Muscle of arm (tissue), 1 donor: ENCODE measurements at regions not wholly inside any gene's neighbourhood (a gene's known extent, or its start where the extent isn't known, plus 50 kb on each side); places are given as distances from the start of the nearest gene placed in this dataset.

ENCODE experiments used
- DNase-seq: peaks from one replicate; pipeline ENCODE4 v3.0.0-alpha.2; 2013

DNA sequence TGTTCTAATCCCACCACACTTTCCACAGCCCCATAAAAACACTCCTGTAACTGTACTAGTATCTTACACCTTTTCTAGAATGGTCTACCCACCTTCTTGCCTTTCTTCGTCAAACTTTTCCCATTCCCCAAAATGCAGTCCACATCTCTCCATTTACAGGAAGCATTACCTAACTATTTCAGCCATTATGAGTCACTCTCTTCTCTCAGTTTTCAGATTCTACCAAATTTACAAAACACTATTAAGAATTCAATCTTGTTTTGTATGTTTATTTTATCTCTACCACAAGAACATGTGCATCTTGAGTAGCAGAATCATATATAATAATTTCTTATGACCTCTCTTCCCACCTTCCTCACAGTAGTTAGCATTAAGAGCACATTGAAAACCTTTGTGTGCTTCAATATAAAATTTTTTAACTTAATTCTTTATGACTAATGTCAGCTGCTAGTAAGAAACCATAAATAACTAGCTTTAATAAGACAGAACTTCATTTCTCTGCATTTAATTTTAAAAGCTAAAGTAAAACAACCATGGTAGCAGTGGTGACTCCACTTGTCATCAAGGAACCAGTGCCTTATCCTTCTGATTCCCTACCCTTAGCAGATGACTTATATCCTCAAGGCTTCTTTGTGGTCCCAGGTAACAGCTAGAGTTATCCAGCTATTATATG lies 56.6 kb upstream of the MAP2 start:
- DNase-seq: no peak

DNA sequence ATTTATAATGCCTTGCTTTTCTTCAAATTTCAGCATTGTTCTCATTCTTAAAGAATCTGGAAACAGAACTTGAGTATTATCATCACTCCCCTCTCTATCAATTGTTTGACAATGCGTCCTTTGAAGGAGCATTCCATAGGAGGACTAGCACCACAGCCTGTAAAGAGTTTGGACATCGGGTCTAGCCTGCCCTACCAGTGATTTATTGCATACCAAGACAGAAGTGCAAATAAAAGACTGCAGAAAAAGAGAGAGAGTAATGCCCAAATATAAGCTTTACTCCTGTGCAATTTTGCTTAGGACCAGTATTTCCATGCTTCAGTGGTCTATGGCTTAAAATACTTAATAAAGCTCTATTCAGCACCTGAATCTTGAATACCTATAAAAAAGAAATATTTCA lies 55.4 kb upstream of the MAP2 start:
- no peak for DNase-seq

DNA sequence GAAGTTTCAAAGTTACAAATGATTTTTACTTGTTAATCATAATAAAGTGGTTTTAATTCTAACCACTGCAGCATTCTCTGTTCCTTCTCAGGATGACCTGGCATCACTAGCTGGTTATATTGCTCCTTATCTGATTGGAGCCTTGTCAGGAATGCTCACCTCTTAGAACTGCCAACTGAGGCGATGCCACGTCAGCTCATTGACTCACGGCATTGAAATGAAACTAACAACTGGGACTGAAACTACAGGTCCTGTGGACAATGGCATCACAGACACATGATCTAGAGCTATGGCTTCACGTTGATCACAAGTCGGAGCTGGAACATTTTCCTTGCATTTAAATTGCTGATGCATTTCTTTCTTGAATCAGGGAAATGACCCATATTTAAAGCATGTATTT lies 54.9 kb upstream of the MAP2 start:
- no peak for DNase-seq

DNA sequence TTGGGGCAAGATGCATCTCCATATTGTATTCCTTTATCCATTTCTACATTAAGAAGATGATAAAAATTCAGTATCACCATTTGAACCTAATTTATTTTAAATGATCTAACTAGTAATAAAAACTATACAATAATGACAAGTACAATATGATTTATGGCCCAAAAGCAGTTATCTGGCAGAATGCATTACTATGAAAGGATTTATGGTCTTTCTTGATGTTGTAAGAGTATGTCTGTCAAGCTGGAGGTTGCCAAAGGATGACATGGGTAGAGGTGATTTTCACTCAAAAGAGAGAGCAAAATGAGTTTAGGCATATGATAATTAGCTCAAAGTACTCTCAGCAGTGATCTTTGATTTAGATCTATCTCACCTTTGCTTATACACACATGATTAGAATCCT lies 54.2 kb upstream of the MAP2 start:
- no peak for DNase-seq

DNA sequence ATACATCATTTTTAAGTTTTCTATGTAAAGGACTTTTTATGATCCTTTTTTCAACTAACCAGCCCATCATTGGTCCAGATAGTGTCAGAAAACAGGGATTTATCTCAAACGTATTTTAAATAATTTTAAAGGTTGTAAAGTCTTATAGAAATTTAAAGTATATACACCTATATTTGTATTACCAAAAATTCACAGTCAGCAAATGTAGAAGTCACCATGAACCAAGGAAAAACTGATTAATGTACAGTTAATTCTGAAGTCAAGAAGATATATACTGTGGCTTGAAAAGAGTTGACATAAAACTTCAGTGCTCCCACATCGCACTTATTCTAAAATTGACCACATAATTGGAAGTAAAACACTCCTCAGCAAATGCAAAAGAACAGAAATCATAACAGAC lies 52.4 kb upstream of the MAP2 start:
- no peak for DNase-seq
